ENCODE measurements at regions not wholly inside any gene's neighbourhood (a gene's known extent, or its start where the extent isn't known, plus 50 kb on each side); places are given as distances from the start of the nearest gene placed in this dataset.

GRCh38 chr10:111561124-111561523, 484.3 kb downstream of the ADRA2A start:
- no peak for DNase-seq (ENCODE audit: low spot score)
- H3K4me3 Mint-ChIP-seq (ENCODE audit: low read depth): no peak overlapping the region
- H3K27ac Mint-ChIP-seq: no peak overlapping the region
- H3K27me3 Mint-ChIP-seq (ENCODE audit: low read depth): no peaks in the 10 kb centered on the region
- no peaks in the 10 kb centered on the region for H3K4me1 Mint-ChIP-seq (ENCODE audit: low read depth)
- no peaks in the 10 kb centered on the region for H3K36me3 Mint-ChIP-seq (ENCODE audit: low read depth)
- H3K9me3 Mint-ChIP-seq: no peaks in the 10 kb centered on the region
- intact Hi-C loops (cut with micrococcal nuclease): no loop called here

DNA sequence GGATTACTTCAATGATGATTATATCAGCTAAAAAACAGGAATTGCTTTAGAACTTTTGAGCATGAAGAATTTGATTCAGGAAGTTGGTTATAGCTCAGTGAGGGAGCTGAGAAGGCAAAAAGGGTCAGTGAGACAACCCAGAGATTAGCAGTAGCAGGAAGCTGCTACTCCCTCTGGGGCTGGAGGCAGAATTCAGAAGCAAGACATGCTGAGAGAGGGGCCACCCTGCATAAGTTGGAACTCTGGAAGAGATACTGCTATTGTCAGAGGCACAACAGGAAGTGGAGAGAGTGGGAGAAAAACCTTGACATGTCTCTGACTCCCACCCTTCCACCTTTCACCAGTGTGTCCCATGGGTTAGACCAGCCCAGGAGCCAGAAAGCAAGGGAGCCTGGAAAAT, 488.7 kb downstream of the ADRA2A start:
- Mint-ChIP-seq H3K36me3 (ENCODE audit: low read depth) (no peaks in the 10 kb centered on the region), H3K27ac (no peak overlapping the region), H3K27me3 (ENCODE audit: low read depth) (no peaks in the 10 kb centered on the region), H3K4me1 (ENCODE audit: low read depth) (no peaks in the 10 kb centered on the region), H3K4me3 (ENCODE audit: low read depth) (no peak overlapping the region), H3K9me3 (no peaks in the 10 kb centered on the region)
- no peak for DNase-seq (ENCODE audit: low spot score)
- intact Hi-C loops (cut with micrococcal nuclease): no loop called here

DNA sequence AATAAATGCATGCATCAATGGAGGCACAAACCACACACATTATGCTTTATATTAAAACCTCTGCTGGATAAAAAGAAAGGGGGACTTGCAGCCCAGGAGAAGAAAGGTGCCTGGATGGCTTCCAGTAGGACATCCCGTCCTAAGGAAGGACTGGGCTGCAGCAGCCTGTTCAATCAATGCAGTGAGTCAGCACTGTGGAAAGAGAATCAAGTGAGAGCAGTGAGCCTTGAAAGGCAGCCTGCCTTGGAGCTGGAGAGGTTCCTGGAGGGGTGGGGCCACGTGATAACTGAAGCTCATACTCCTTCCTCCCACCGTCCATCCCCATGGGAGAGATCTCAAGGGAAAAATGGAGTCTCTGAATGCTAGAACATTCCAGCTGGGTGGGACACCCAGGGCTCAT, 501.2 kb downstream of the ADRA2A start:
- H3K9me3 Mint-ChIP-seq: peaks cover 6% of the 10 kb centered on the region

GRCh38 chr10:111579473-111579872, 502.6 kb downstream of the ADRA2A start:
- H3K27ac Mint-ChIP-seq: no peak overlapping the region
- H3K27me3 Mint-ChIP-seq (ENCODE audit: low read depth): no peaks in the 10 kb centered on the region
- H3K9me3 Mint-ChIP-seq: peaks cover 6% of the 10 kb centered on the region
- no peaks in the 10 kb centered on the region for H3K4me1 Mint-ChIP-seq (ENCODE audit: low read depth)
- no peak for DNase-seq (ENCODE audit: low spot score)
- intact Hi-C loops (cut with micrococcal nuclease): no loop called here
- no peaks in the 10 kb centered on the region for H3K36me3 Mint-ChIP-seq (ENCODE audit: low read depth)
- no peak overlapping the region for H3K4me3 Mint-ChIP-seq (ENCODE audit: low read depth)

More for the DNA sequence above, 501.2 kb downstream of the ADRA2A start:
- Mint-ChIP-seq H3K4me3 (ENCODE audit: low read depth) (no peak overlapping the region), H3K27me3 (ENCODE audit: low read depth) (no peaks in the 10 kb centered on the region), H3K36me3 (ENCODE audit: low read depth) (no peaks in the 10 kb centered on the region), H3K27ac (no peak overlapping the region), H3K4me1 (ENCODE audit: low read depth) (no peaks in the 10 kb centered on the region)
- DNase-seq (ENCODE audit: low spot score): no peak
- intact Hi-C loops (cut with micrococcal nuclease): no loop called here

DNA sequence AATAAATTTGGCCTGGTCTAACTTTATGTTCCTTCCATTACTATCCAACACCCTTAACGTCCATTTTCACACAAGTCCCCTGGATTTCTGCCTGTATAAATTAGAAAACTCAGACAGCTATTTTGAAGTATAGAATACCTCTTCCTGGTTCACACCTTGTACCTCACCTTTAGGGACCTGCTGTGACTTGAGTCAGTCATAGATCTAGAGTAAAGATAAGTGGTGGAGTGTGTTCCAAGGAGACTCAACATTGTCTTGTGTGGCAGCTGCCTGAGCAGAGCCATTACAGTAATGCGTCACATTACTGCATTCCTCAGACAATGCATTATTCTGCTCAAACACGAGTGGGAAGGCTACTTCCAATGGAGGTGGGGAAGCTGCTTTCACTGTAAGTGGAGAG, 513.9 kb downstream of the ADRA2A start:
- no peaks in the 10 kb centered on the region for H3K36me3 Mint-ChIP-seq (ENCODE audit: low read depth)
- H3K4me3 Mint-ChIP-seq (ENCODE audit: low read depth): no peak overlapping the region
- intact Hi-C loops (cut with micrococcal nuclease): no loop called here
- H3K27me3 Mint-ChIP-seq (ENCODE audit: low read depth): no peaks in the 10 kb centered on the region
- no peak overlapping the region for H3K27ac Mint-ChIP-seq
- H3K4me1 Mint-ChIP-seq (ENCODE audit: low read depth): no peaks in the 10 kb centered on the region
- DNase-seq (ENCODE audit: low spot score): no peak
- no peaks in the 10 kb centered on the region for H3K9me3 Mint-ChIP-seq

- intact Hi-C loops (cut with micrococcal nuclease): no loop called here
- H3K4me3 Mint-ChIP-seq (ENCODE audit: low read depth): no peak overlapping the region
These were observed 516.7 kb downstream of the ADRA2A start for GRCh38 chr10:111593578-111593977.

DNA sequence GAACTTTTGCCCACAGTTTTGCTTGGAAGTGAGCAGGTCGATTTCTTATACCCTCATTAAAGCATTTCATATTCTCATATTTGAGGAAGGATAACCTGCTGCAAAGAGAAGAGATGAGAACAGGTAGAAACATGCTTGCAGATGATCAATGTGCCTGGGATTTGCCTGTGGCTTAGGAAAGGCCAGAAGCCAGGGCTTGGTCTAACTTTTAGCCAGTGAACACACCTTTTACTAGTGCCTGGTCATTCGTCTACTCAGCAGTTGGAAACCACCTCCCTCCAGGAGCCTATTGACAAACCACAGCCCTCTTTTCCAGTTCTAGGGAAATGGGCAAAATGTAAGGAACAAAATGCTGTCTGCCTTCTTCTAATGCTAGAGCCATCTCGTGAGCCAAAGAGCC, 518.3 kb downstream of the ADRA2A start:
- Mint-ChIP-seq H3K27me3 (ENCODE audit: low read depth) (no peaks in the 10 kb centered on the region), H3K27ac (no peak overlapping the region), H3K36me3 (ENCODE audit: low read depth) (no peaks in the 10 kb centered on the region), H3K4me1 (ENCODE audit: low read depth) (no peaks in the 10 kb centered on the region), H3K4me3 (ENCODE audit: low read depth) (no peak overlapping the region), H3K9me3 (no peaks in the 10 kb centered on the region)
- intact Hi-C loops (cut with micrococcal nuclease): loop anchor here (5.0 kb wide), 1 partner anchor 518 kb away; the partner anchor contains the start of gene ADRA2A
- DNase-seq (ENCODE audit: low spot score): no peak

More at GRCh38 chr10:111593578-111593977, 516.7 kb downstream of the ADRA2A start:
- no peak for DNase-seq (ENCODE audit: low spot score)
- Mint-ChIP-seq H3K27me3 (ENCODE audit: low read depth) (no peaks in the 10 kb centered on the region), H3K36me3 (ENCODE audit: low read depth) (no peaks in the 10 kb centered on the region), H3K4me1 (ENCODE audit: low read depth) (no peaks in the 10 kb centered on the region), H3K27ac (no peak overlapping the region), H3K9me3 (no peaks in the 10 kb centered on the region)

DNA sequence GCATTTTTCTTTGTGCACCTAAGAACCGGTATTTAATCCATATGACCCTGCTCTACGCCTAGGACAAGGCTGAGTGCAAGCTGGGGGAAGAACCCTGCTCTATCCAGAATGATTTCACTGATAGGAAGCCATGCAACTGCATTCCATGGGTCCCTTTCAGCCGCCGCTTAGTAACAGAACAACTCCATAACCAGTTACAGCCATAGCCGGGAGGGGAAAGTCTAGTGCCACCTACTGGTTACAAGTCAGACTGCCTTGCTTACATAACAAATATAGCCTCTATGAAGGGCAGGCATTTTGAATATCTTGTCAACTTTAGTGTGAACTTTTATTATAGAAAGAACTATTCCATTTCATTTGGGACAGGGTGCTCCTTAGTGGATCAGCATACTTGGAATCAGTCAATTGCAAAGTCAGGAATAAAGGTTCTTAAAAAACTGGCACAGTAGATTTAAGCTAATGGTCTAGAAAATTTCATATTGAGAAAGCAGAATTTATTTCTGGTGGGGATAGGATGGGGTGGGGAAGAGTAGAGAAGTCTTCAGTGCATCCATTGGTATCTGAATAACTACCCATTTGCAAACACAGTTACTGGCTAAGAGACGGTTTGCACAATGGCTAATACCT, 521.7 kb downstream of the ADRA2A start:
- H3K36me3 Mint-ChIP-seq (ENCODE audit: low read depth): no peaks in the 10 kb centered on the region
- H3K27ac Mint-ChIP-seq: no peak overlapping the region
- H3K9me3 Mint-ChIP-seq: no peaks in the 10 kb centered on the region
- no peak overlapping the region for H3K4me3 Mint-ChIP-seq (ENCODE audit: low read depth)
- H3K27me3 Mint-ChIP-seq (ENCODE audit: low read depth): no peaks in the 10 kb centered on the region
- no peaks in the 10 kb centered on the region for H3K4me1 Mint-ChIP-seq (ENCODE audit: low read depth)
- peak; percentile 14 for DNase-seq (ENCODE audit: low spot score)
- intact Hi-C loops (cut with micrococcal nuclease): loop anchor here (5.0 kb wide), 1 partner anchor 521 kb away; the partner anchor contains the start of gene ADRA2A

DNA sequence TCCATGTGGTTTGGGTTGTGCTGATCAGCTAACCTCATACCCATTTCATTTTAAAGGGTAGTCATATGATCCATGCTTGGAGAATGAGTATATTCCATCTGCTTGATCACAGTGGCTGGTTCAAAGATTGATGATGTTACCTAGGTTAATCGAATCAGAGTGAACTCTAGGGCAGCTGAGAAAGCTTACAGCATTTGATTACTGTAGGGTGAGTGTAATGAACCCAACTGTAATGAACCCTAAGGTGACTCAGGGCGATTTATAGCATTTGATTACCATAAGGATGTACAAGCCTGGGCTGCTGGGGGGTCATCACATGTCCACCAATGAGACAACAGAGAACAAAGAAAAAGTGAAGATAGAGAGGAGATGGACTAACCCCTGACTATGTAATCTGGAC, 523.1 kb downstream of the ADRA2A start:
- no peaks in the 10 kb centered on the region for H3K9me3 Mint-ChIP-seq
- no peaks in the 10 kb centered on the region for H3K36me3 Mint-ChIP-seq (ENCODE audit: low read depth)
- intact Hi-C loops (cut with micrococcal nuclease): loop anchor here (5.0 kb wide), 1 partner anchor 523 kb away; the partner anchor contains the start of gene ADRA2A
- no peaks in the 10 kb centered on the region for H3K4me1 Mint-ChIP-seq (ENCODE audit: low read depth)
- no peak for DNase-seq (ENCODE audit: low spot score)
- H3K27me3 Mint-ChIP-seq (ENCODE audit: low read depth): no peaks in the 10 kb centered on the region
- no peak overlapping the region for H3K4me3 Mint-ChIP-seq (ENCODE audit: low read depth)
- H3K27ac Mint-ChIP-seq: no peak overlapping the region

DNA sequence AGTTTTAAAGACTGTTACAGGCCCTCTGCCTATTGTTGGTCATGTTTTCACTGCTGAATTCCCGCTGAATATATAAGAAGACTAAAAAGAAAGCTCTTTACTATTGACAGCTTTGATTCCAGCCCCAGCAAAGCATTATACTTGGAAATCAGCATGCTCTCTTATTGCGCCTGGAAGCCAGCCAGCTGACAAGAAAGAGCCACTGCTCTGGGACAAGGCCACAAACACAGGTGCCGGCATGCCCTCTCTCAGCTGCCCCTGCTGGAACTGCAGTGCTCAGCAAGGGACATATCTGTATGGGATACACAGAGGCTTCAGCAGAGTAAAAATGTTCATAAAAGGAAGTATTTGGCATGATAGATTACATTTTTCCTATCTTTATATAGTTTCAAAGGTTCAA, 523.9 kb downstream of the ADRA2A start:
- Mint-ChIP-seq H3K36me3 (ENCODE audit: low read depth) (no peaks in the 10 kb centered on the region), H3K4me3 (ENCODE audit: low read depth) (no peak overlapping the region), H3K4me1 (ENCODE audit: low read depth) (no peaks in the 10 kb centered on the region), H3K27ac (no peak overlapping the region), H3K27me3 (ENCODE audit: low read depth) (no peaks in the 10 kb centered on the region), H3K9me3 (no peaks in the 10 kb centered on the region)
- intact Hi-C loops (cut with micrococcal nuclease): no loop called here
- DNase-seq (ENCODE audit: low spot score): no peak

DNA sequence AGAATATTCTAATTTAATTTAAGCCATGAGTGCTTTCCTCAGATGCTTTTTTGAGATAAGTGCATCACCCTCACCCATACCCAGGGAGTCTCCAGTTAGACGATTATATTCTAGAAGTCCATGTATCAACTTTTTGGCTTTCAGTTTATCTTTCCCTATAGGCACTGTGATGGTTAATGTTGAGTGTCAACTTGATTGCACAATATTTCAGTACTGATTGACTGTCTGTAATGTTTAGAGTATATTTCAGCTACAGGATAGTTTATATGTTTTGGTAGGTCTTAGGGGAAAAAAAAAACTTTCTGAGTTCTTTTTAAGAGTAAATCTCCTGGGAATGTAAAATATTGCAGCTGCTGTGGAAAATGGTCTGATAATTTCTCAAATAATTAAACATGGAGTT, 535.4 kb downstream of the ADRA2A start:
- no peaks in the 10 kb centered on the region for H3K4me1 Mint-ChIP-seq (ENCODE audit: low read depth)
- no peak overlapping the region for H3K4me3 Mint-ChIP-seq (ENCODE audit: low read depth)
- no peaks in the 10 kb centered on the region for H3K27me3 Mint-ChIP-seq (ENCODE audit: low read depth)
- intact Hi-C loops (cut with micrococcal nuclease): no loop called here
- no peaks in the 10 kb centered on the region for H3K9me3 Mint-ChIP-seq
- H3K36me3 Mint-ChIP-seq (ENCODE audit: low read depth): no peaks in the 10 kb centered on the region
- DNase-seq (ENCODE audit: low spot score): no peak
- no peak overlapping the region for H3K27ac Mint-ChIP-seq

- H3K27me3 Mint-ChIP-seq (ENCODE audit: low read depth): no peaks in the 10 kb centered on the region
- DNase-seq (ENCODE audit: low spot score): no peak
- intact Hi-C loops (cut with micrococcal nuclease): no loop called here
These were observed 549.4 kb downstream of the GPAM start for GRCh38 chr10:111634191-111634590.

GRCh38 chr10:111646021-111646420, 537.5 kb downstream of the GPAM start:
- no peak overlapping the region for H3K4me3 Mint-ChIP-seq (ENCODE audit: low read depth)
- H3K27ac Mint-ChIP-seq: no peak overlapping the region
- intact Hi-C loops (cut with micrococcal nuclease): no loop called here
- no peaks in the 10 kb centered on the region for H3K27me3 Mint-ChIP-seq (ENCODE audit: low read depth)
- H3K36me3 Mint-ChIP-seq (ENCODE audit: low read depth): no peaks in the 10 kb centered on the region
- DNase-seq (ENCODE audit: low spot score): no peak
- no peaks in the 10 kb centered on the region for H3K4me1 Mint-ChIP-seq (ENCODE audit: low read depth)
- H3K9me3 Mint-ChIP-seq: peaks cover 13% of the 10 kb centered on the region

More at GRCh38 chr10:111634191-111634590, 549.4 kb downstream of the GPAM start:
- Mint-ChIP-seq H3K36me3 (ENCODE audit: low read depth) (no peaks in the 10 kb centered on the region), H3K4me1 (ENCODE audit: low read depth) (no peaks in the 10 kb centered on the region), H3K27ac (no peak overlapping the region), H3K9me3 (peaks cover 11% of the 10 kb centered on the region), H3K4me3 (ENCODE audit: low read depth) (no peak overlapping the region)

DNA sequence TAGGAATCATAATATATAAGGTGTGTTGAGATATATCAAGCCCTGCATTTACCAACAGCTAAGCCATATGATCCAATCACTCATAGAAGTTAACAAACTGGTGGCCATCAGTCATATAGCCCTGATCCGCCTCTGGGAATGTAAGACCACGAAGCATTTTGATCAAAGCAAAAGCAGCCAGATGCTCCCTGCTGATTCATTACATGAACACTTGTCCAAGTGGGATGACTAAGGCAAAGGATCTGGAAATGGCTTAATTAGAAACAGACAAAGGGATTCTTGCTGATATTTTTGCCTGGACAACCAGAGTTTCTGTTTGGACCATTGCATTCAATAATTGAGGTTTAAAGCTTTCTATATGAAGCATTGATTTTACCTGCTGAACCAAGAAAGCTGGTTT, 535.5 kb downstream of the GPAM start:
- Mint-ChIP-seq H3K4me1 (ENCODE audit: low read depth) (no peaks in the 10 kb centered on the region), H3K27ac (no peak overlapping the region), H3K27me3 (ENCODE audit: low read depth) (no peaks in the 10 kb centered on the region), H3K36me3 (ENCODE audit: low read depth) (no peaks in the 10 kb centered on the region), H3K4me3 (ENCODE audit: low read depth) (no peak overlapping the region), H3K9me3 (peaks cover 13% of the 10 kb centered on the region)
- DNase-seq (ENCODE audit: low spot score): no peak
- intact Hi-C loops (cut with micrococcal nuclease): no loop called here

Measured in activated T-helper 2 cell treated with anti-CD3 and anti-CD28 coated beads, Interferon-gamma antibody, Interleukin-2, Interleukin-4, amounts not matched to agents 10 μg/mL and 5 μg/mL and 100 μg/mL, durations not matched to agents 14 hours and 24 hours and 36 hours (primary cell).